GM23338 (cell line): ENCODE measurements at regions not wholly inside any gene's neighbourhood (a gene's known extent, or its start where the extent isn't known, plus 50 kb on each side); places are given as distances from the start of the nearest gene placed in this dataset.

Experiments used
- CREB1 ChIP-seq: fragments of 250-450 bp; sonication (Bioruptor Pico); IDR thresholded peaks from 2 replicates; pipeline ENCODE4 v1.5.0; 2020; ENCODE audit warnings: low read depth, mild to moderate bottlenecking, moderate library complexity
- EZH2 ChIP-seq: fragments of 200-600 bp; sonication (generic); IDR thresholded peaks from one replicate; pipeline ENCODE4 v1.8.0; 2017; ENCODE audit warnings: antibody characterized with exemption, mild to moderate bottlenecking, low read depth; ENCODE audit not compliant: unreplicated experiment
- EZH2phosphoT487 ChIP-seq: fragments of 200-600 bp; sonication (generic); IDR thresholded peaks from one replicate; pipeline ENCODE4 v1.8.1; 2018; ENCODE audit warnings: antibody characterized with exemption; ENCODE audit not compliant: unreplicated experiment
- JUNB ChIP-seq: IDR thresholded peaks from one replicate; pipeline ENCODE4 v1.6.1; 2016; ENCODE audit warnings: antibody characterized with exemption; ENCODE audit not compliant: unreplicated experiment
- POLR2AphosphoS5 ChIP-seq: IDR thresholded peaks from 2 replicates; pipeline ENCODE4 v1.6.1; 2016; ENCODE audit warnings: antibody characterized with exemption, low read depth
- STAT1 ChIP-seq: IDR thresholded peaks from one replicate; pipeline ENCODE4 v1.6.1; 2016; ENCODE audit warnings: antibody characterized with exemption; ENCODE audit not compliant: unreplicated experiment
- ZNF114 ChIP-seq: fragments of 250-450 bp; sonication (Bioruptor Pico); IDR thresholded peaks from 2 replicates; pipeline ENCODE4 v1.5.0; 2020; ENCODE audit warnings: mild to moderate bottlenecking, moderate library complexity
- ZNF331 ChIP-seq: fragments of 250-450 bp; sonication (Bioruptor Pico); IDR thresholded peaks from 2 replicates; pipeline ENCODE4 v1.5.0; 2020; ENCODE audit warnings: low read depth, mild to moderate bottlenecking, moderate library complexity
- TF ChIP-seq, protein P1 (sequence below), 2 experiments: fragments of 200-600 bp in 1 of 2; sonication (generic) in 1 of 2; conservative IDR thresholded peaks; 2 replicates each; pipeline versions ENCODE4 v1.5.1 to v1.6.1; 2016 to 2017; ENCODE audit warnings: antibody characterized with exemption in 2 of 2, low read depth in 2 of 2, mild to moderate bottlenecking in 2 of 2, moderate library complexity in 1 of 2
- TF ChIP-seq, protein P2 (sequence below): IDR thresholded peaks from 2 replicates; pipeline ENCODE4 v1.6.1; 2016; ENCODE audit warnings: antibody characterized with exemption
- TF ChIP-seq, protein P3 (sequence below): IDR thresholded peaks from one replicate; pipeline ENCODE4 v1.6.1; 2018; ENCODE audit warnings: antibody characterized with exemption; ENCODE audit not compliant: unreplicated experiment

DNA sequence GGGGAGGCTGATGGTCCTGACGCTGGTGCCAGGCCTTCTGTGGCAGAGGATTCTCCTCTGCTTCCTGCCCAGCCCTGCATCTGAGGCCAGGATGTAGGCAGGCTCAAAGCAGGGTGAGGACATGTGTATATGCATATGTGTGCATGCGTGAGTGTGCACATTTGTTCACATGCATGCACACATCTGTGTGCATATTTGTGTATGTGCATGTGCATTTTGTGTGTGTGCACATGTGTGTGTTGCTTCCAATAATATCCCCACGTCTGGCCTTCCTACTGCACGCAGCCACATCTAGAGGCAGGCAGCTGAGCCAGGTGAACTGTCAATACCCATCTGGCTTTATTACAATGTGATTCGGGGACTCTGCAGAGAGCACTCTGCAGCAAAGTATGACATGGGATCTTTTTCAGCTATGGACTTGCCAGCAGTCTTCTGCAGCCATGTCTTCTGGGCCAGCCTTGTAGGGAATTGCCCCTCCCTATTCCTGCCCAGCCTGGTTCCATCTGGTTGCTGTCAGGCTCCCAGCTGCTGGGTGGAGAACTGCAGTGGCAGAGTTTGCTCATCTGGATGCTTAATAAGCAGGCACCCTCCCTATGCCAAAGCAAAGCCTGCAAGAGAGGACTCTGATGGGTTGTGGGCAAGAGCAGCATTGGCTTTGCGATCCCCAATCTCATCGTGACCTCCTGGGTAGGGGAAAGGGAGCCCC, 140.7 kb downstream of the PFKFB3 start:
- TF ChIP-seq, protein P1, sequence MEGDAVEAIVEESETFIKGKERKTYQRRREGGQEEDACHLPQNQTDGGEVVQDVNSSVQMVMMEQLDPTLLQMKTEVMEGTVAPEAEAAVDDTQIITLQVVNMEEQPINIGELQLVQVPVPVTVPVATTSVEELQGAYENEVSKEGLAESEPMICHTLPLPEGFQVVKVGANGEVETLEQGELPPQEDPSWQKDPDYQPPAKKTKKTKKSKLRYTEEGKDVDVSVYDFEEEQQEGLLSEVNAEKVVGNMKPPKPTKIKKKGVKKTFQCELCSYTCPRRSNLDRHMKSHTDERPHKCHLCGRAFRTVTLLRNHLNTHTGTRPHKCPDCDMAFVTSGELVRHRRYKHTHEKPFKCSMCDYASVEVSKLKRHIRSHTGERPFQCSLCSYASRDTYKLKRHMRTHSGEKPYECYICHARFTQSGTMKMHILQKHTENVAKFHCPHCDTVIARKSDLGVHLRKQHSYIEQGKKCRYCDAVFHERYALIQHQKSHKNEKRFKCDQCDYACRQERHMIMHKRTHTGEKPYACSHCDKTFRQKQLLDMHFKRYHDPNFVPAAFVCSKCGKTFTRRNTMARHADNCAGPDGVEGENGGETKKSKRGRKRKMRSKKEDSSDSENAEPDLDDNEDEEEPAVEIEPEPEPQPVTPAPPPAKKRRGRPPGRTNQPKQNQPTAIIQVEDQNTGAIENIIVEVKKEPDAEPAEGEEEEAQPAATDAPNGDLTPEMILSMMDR (conservative IDR thresholded peaks at IDR 0.05; ENCODE audit: low read depth in 2 of 2): no peak
- no peak for TF ChIP-seq EZH2
- TF ChIP-seq POLR2AphosphoS5: no peak
- no peak for TF ChIP-seq EZH2phosphoT487
- TF ChIP-seq, protein P2, sequence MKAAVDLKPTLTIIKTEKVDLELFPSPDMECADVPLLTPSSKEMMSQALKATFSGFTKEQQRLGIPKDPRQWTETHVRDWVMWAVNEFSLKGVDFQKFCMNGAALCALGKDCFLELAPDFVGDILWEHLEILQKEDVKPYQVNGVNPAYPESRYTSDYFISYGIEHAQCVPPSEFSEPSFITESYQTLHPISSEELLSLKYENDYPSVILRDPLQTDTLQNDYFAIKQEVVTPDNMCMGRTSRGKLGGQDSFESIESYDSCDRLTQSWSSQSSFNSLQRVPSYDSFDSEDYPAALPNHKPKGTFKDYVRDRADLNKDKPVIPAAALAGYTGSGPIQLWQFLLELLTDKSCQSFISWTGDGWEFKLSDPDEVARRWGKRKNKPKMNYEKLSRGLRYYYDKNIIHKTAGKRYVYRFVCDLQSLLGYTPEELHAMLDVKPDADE: no peak
- TF ChIP-seq, protein P3, sequence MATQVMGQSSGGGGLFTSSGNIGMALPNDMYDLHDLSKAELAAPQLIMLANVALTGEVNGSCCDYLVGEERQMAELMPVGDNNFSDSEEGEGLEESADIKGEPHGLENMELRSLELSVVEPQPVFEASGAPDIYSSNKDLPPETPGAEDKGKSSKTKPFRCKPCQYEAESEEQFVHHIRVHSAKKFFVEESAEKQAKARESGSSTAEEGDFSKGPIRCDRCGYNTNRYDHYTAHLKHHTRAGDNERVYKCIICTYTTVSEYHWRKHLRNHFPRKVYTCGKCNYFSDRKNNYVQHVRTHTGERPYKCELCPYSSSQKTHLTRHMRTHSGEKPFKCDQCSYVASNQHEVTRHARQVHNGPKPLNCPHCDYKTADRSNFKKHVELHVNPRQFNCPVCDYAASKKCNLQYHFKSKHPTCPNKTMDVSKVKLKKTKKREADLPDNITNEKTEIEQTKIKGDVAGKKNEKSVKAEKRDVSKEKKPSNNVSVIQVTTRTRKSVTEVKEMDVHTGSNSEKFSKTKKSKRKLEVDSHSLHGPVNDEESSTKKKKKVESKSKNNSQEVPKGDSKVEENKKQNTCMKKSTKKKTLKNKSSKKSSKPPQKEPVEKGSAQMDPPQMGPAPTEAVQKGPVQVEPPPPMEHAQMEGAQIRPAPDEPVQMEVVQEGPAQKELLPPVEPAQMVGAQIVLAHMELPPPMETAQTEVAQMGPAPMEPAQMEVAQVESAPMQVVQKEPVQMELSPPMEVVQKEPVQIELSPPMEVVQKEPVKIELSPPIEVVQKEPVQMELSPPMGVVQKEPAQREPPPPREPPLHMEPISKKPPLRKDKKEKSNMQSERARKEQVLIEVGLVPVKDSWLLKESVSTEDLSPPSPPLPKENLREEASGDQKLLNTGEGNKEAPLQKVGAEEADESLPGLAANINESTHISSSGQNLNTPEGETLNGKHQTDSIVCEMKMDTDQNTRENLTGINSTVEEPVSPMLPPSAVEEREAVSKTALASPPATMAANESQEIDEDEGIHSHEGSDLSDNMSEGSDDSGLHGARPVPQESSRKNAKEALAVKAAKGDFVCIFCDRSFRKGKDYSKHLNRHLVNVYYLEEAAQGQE: no peak
- no peak for TF ChIP-seq JUNB
- no peak for TF ChIP-seq CREB1
- TF ChIP-seq STAT1: no peak
- no peak for TF ChIP-seq ZNF331 (CRISPR knock-in tag)
- no peak for TF ChIP-seq ZNF114 (CRISPR knock-in tag)
